ENCODE measurements at regions not wholly inside any gene's neighbourhood (a gene's known extent, or its start where the extent isn't known, plus 50 kb on each side); places are given as distances from the start of the nearest gene placed in this dataset.

- TF ChIP-seq CTCF (IDR thresholded peaks at IDR 0.05) (no peak), POLR2A (IDR thresholded peaks at IDR 0.05) (no peak)
Observed at GRCh38 chr4:133920236-133920635, 281.4 kb downstream of the PABPC4L start.

Measured in adrenal gland (tissue), 5 donors.